ENCODE measurements at regions not wholly inside any gene's neighbourhood (a gene's known extent, or its start where the extent isn't known, plus 50 kb on each side); places are given as distances from the start of the nearest gene placed in this dataset.

DNA sequence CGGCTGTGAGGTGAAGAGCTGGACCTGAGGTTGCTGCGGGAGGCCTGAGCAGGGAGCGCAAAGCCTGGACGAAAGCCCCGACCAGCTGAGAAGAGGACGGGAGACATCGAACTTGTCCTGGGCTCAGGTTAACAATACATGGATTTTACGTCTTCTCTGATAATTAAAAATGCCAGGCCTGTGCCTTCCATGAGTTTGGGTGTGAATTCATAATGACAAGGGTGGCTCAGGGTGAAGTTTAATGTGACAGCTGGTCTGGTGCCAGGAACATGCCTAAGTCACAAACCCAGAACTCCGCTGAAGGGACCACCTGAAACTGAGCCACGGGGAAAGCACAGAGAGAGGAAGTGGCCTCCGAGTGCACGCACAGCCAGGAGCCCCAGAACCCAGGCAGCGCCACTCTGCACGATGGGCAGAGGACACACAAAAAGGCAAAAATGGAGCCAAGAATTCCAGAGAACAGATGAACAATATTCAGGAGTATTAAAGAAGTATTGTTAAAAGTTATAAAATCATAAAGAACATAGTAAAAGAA is 150.1 kb upstream of the RPS6KA2 start (continued):
- no peak for TF ChIP-seq ELF4 (CRISPR knock-in tag; IDR thresholded peaks at IDR 0.05; ENCODE audit: borderline replicate concordance)
- TF ChIP-seq, protein P1, sequence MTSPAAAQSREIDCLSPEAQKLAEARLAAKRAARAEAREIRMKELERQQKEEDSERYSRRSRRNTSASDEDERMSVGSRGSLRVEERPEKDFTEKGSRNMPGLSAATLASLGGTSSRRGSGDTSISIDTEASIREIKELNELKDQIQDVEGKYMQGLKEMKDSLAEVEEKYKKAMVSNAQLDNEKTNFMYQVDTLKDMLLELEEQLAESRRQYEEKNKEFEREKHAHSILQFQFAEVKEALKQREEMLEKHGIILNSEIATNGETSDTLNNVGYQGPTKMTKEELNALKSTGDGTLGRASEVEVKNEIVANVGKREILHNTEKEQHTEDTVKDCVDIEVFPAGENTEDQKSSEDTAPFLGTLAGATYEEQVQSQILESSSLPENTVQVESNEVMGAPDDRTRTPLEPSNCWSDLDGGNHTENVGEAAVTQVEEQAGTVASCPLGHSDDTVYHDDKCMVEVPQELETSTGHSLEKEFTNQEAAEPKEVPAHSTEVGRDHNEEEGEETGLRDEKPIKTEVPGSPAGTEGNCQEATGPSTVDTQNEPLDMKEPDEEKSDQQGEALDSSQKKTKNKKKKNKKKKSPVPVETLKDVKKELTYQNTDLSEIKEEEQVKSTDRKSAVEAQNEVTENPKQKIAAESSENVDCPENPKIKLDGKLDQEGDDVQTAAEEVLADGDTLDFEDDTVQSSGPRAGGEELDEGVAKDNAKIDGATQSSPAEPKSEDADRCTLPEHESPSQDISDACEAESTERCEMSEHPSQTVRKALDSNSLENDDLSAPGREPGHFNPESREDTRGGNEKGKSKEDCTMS (CRISPR knock-in tag; conservative IDR thresholded peaks at IDR 0.05) = no peak
- no peak for TF ChIP-seq SIX4 (CRISPR knock-in tag; IDR thresholded peaks at IDR 0.05)
- TF ChIP-seq ZC3H13 (CRISPR knock-in tag; IDR thresholded peaks at IDR 0.05) = no peak
- no peak for TF ChIP-seq SMAD9 (CRISPR knock-in tag; IDR thresholded peaks at IDR 0.05)

DNA sequence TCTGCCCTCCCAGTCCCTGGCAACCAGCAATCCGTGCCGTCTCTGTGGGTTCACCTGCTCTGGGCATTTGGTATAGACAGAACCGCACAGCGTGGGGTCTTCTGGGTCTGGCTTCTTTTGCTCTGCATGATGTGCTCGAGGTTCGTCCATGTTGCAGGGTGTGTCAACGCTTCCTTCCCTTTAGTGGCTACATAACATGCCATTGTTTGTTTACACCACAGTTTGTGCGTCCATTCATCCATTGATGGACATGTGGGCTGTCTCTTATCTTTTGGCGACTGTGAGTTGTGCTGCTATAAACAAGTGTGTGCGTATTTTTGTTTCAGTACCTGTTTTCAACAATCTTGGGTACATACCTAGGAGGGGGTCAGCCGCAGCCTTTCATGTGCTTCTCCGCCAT is 149.5 kb upstream of the RPS6KA2 start:
- Histone ChIP-seq H3K27ac (ENCODE audit: extremely low read length, insufficient read depth, low read length) (no peak overlapping the region), H3K79me2 (ENCODE audit: insufficient read depth, low read length) (no peaks in the 10 kb centered on the region), H3K27me3 (ENCODE audit: control insufficient read depth in 1 of 2, insufficient read depth in 2 of 2, low read length in 2 of 2) (peaks cover 0 to 67% of the 10 kb centered on the region in 2 experiments; a peak in 4 of 5 replicates), H2AFZ (ENCODE audit: low read length) (no peak overlapping the region), H3K4me1 (ENCODE audit: insufficient read depth, low read length) (peaks cover 5% of the 10 kb centered on the region), H4K20me1 (ENCODE audit: insufficient read depth, low read length) (no peaks in the 10 kb centered on the region; the same call in 1 of the 2 replicates), H3K4me3 (replicated peaks in 1 of 3; ENCODE audit: insufficient read depth in 1 of 3, low read depth in 2 of 3, low read length in 3 of 3) (no peak overlapping the region), H3K9me3 (ENCODE audit: low read length) (no peaks in the 10 kb centered on the region), H3K4me2 (ENCODE audit: low read depth, low read length) (no peak overlapping the region), H3K9ac (ENCODE audit: insufficient read depth, low read depth, low read length) (no peak overlapping the region), H3K36me3 (replicated peaks in 1 of 2; ENCODE audit: control insufficient read depth in 1 of 2, insufficient read depth in 2 of 2, low read length in 2 of 2) (no peaks in the 10 kb centered on the region)
- in situ Hi-C loops (cut with HindIII; ENCODE audit: extremely low pct_ligation_motif_present, low pct_unique_long_range_greater_than_20kb) (loop anchor here (5.0 kb wide), 2 partner anchors 211 to 366 kb away; no protein-coding TSS in a partner anchor), intact Hi-C loops (cut with micrococcal nuclease; ENCODE audit: unreplicated experiment) (no loop called here)
- TF ChIP-seq ZNF703 (CRISPR knock-in tag; IDR thresholded peaks at IDR 0.05; ENCODE audit: borderline replicate concordance) (no peak), REPIN1 (CRISPR knock-in tag; IDR thresholded peaks at IDR 0.05; ENCODE audit: borderline replicate concordance, low read depth) (no peak), ZBTB21 (CRISPR knock-in tag; IDR thresholded peaks at IDR 0.05) (no peak), REL (CRISPR knock-in tag; conservative IDR thresholded peaks at IDR 0.05) (no peak), ZFAT (CRISPR knock-in tag; conservative IDR thresholded peaks at IDR 0.05) (no peak), TEAD2 (CRISPR knock-in tag; IDR thresholded peaks at IDR 0.05) (no peak)
- TF ChIP-seq, protein P2, sequence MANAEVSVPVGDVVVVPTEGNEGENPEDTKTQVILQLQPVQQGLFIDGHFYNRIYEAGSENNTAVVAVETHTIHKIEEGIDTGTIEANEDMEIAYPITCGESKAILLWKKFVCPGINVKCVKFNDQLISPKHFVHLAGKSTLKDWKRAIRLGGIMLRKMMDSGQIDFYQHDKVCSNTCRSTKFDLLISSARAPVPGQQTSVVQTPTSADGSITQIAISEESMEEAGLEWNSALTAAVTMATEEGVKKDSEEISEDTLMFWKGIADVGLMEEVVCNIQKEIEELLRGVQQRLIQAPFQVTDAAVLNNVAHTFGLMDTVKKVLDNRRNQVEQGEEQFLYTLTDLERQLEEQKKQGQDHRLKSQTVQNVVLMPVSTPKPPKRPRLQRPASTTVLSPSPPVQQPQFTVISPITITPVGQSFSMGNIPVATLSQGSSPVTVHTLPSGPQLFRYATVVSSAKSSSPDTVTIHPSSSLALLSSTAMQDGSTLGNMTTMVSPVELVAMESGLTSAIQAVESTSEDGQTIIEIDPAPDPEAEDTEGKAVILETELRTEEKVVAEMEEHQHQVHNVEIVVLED (CRISPR knock-in tag; IDR thresholded peaks at IDR 0.05; ENCODE audit: borderline replicate concordance) = no peak
- ChIA-PET CTCF (ENCODE audit: low intra/inter-chr PET ratio, low total read pairs) (no interaction called here), POLR2A (no interaction called here)
- no peak for ATAC-seq
- 74% methylated on average over 12 of the region's 12 CpGs for WGBS (ENCODE audit: low lambda C conversion rate)
- DNase-seq (ENCODE audit: low spot score) = no peak
- no TSS peak for BruUV-seq (replicated peaks)
- no peak for FAIRE-seq

Measured in HepG2 (cell line).